ENCODE measurements at regions not wholly inside any gene's neighbourhood (a gene's known extent, or its start where the extent isn't known, plus 50 kb on each side); places are given as distances from the start of the nearest gene placed in this dataset.

GRCh38 chrX:13494562-13494961 lies 74.8 kb upstream of the EGFL6 start:
- Histone ChIP-seq H3K4me3 (ENCODE audit: low read depth in 1 of 2, low read length in 2 of 2) (no peak overlapping the region), H3K36me3 (ENCODE audit: control insufficient read depth in 2 of 2, insufficient read depth in 2 of 2, low read length in 1 of 2) (no peaks in the 10 kb centered on the region), H3K9me3 (ENCODE audit: control insufficient read depth in 2 of 2, insufficient read depth in 1 of 2, low read depth in 1 of 2, low read length in 1 of 2) (no peaks in the 10 kb centered on the region), H3K4me1 (ENCODE audit: control insufficient read depth in 2 of 2, insufficient read depth in 2 of 2, low read length in 1 of 2) (no peaks in the 10 kb centered on the region), H3K27me3 (ENCODE audit: control insufficient read depth in 1 of 2, insufficient read depth in 2 of 2, low read length in 2 of 2) (peaks cover 0 to 6% of the 10 kb centered on the region in 2 donors), H3K27ac (ENCODE audit: low read depth in 2 of 2, low read length in 1 of 2) (no peak overlapping the region)
- 79 to 88% methylated on average over 2 of the region's 2 CpGs for WGBS, 2 donors

DNA sequence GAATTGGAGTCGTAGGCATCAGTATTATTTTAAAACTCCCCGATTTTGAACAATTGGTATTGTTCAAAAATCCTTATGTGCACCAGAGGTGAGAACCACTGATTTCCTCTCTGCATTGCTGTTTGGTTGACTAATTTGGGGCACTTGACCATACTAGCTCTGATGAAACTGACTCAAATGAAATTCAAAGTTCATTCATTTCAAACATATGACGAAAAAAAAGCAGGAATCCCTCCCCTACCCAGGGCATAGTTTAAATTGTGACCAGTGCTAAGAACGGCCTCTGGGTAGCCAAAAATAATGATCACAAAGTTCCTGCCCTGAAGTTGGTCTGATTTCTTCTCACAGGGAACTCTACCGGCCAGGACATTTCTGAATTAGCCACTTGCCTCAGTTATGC lies 75.7 kb upstream of the EGFL6 start:
- H3K36me3 ChIP-seq (ENCODE audit: control insufficient read depth in 2 of 2, insufficient read depth in 2 of 2, low read length in 1 of 2): no peaks in the 10 kb centered on the region
- no peaks in the 10 kb centered on the region for H3K9me3 ChIP-seq (ENCODE audit: control insufficient read depth in 2 of 2, insufficient read depth in 1 of 2, low read depth in 1 of 2, low read length in 1 of 2)
- H3K27ac ChIP-seq (ENCODE audit: low read depth in 2 of 2, low read length in 1 of 2): no peak overlapping the region
- H3K27me3 ChIP-seq (ENCODE audit: control insufficient read depth in 1 of 2, insufficient read depth in 2 of 2, low read length in 2 of 2): peaks cover 0 to 6% of the 10 kb centered on the region in 2 donors
- H3K4me3 ChIP-seq (ENCODE audit: low read depth in 1 of 2, low read length in 2 of 2): no peak overlapping the region
- H3K4me1 ChIP-seq (ENCODE audit: control insufficient read depth in 2 of 2, insufficient read depth in 2 of 2, low read length in 1 of 2): no peaks in the 10 kb centered on the region
- 75 to 82% methylated on average over 5 of the region's 5 CpGs for WGBS, 2 donors

GRCh38 chrX:13492286-13492685 lies 77.1 kb upstream of the EGFL6 start:
- Histone ChIP-seq H3K36me3 (ENCODE audit: control insufficient read depth in 2 of 2, insufficient read depth in 2 of 2, low read length in 1 of 2) (no peaks in the 10 kb centered on the region), H3K27ac (ENCODE audit: low read depth in 2 of 2, low read length in 1 of 2) (no peak overlapping the region), H3K4me3 (ENCODE audit: low read depth in 1 of 2, low read length in 2 of 2) (no peak overlapping the region), H3K9me3 (ENCODE audit: control insufficient read depth in 2 of 2, insufficient read depth in 1 of 2, low read depth in 1 of 2, low read length in 1 of 2) (no peaks in the 10 kb centered on the region), H3K27me3 (ENCODE audit: control insufficient read depth in 1 of 2, insufficient read depth in 2 of 2, low read length in 2 of 2) (peaks cover 0 to 6% of the 10 kb centered on the region in 2 donors), H3K4me1 (ENCODE audit: control insufficient read depth in 2 of 2, insufficient read depth in 2 of 2, low read length in 1 of 2) (no peaks in the 10 kb centered on the region)
- 92 to 97% methylated on average over 2 of the region's 2 CpGs for WGBS, 2 donors

DNA sequence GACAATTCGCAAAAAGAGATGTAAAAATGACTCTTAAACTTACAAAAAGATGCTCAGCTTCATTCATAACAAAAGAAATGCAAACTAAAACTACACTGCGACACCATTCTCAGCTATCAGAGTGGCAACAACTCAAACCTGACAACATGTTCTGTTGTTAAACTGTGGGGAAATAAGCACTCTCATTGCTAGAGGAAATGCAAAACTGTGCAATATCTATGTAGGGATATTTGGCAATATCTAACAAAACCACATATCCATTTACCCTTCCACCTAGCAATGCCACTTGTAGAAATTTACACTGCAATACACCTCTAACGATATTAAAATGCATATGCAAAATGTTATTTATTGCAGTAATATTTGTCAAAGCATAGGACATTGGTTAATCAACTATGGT lies 78.3 kb upstream of the EGFL6 start:
- WGBS, 2 donors: 73 to 91% methylated on average over 3 of the region's 3 CpGs
- peaks cover 0 to 6% of the 10 kb centered on the region in 2 donors for H3K27me3 ChIP-seq (ENCODE audit: control insufficient read depth in 1 of 2, insufficient read depth in 2 of 2, low read length in 2 of 2)
- H3K27ac ChIP-seq (ENCODE audit: low read depth in 2 of 2, low read length in 1 of 2): no peak overlapping the region
- no peaks in the 10 kb centered on the region for H3K4me1 ChIP-seq (ENCODE audit: control insufficient read depth in 2 of 2, insufficient read depth in 2 of 2, low read length in 1 of 2)
- no peaks in the 10 kb centered on the region for H3K36me3 ChIP-seq (ENCODE audit: control insufficient read depth in 2 of 2, insufficient read depth in 2 of 2, low read length in 1 of 2)
- no peaks in the 10 kb centered on the region for H3K9me3 ChIP-seq (ENCODE audit: control insufficient read depth in 2 of 2, insufficient read depth in 1 of 2, low read depth in 1 of 2, low read length in 1 of 2)
- no peak overlapping the region for H3K4me3 ChIP-seq (ENCODE audit: low read depth in 1 of 2, low read length in 2 of 2)

- H3K4me3 ChIP-seq (ENCODE audit: low read depth in 1 of 2, low read length in 2 of 2): no peak overlapping the region
- WGBS, 2 donors: 29 to 52% methylated on average over 5 of the region's 5 CpGs
- no peaks in the 10 kb centered on the region for H3K9me3 ChIP-seq (ENCODE audit: control insufficient read depth in 2 of 2, insufficient read depth in 1 of 2, low read depth in 1 of 2, low read length in 1 of 2)
- peaks cover 0 to 2% of the 10 kb centered on the region in 2 donors for H3K27me3 ChIP-seq (ENCODE audit: control insufficient read depth in 1 of 2, insufficient read depth in 2 of 2, low read length in 2 of 2)
- no peaks in the 10 kb centered on the region for H3K4me1 ChIP-seq (ENCODE audit: control insufficient read depth in 2 of 2, insufficient read depth in 2 of 2, low read length in 1 of 2)
- no peaks in the 10 kb centered on the region for H3K36me3 ChIP-seq (ENCODE audit: control insufficient read depth in 2 of 2, insufficient read depth in 2 of 2, low read length in 1 of 2)
- H3K27ac ChIP-seq (ENCODE audit: low read depth in 2 of 2, low read length in 1 of 2): no peak overlapping the region
Measured at GRCh38 chrX:13489454-13489853, 79.9 kb upstream of the EGFL6 start.

GRCh38 chrX:13487731-13488505 lies 81.5 kb upstream of the EGFL6 start:
- WGBS, 2 donors: 5 to 16% methylated on average over 7 of the region's 7 CpGs
- H3K9me3 ChIP-seq (ENCODE audit: control insufficient read depth in 2 of 2, insufficient read depth in 1 of 2, low read depth in 1 of 2, low read length in 1 of 2): no peaks in the 10 kb centered on the region
- H3K4me3 ChIP-seq (ENCODE audit: low read depth in 1 of 2, low read length in 2 of 2): no peak overlapping the region
- H3K36me3 ChIP-seq (ENCODE audit: control insufficient read depth in 2 of 2, insufficient read depth in 2 of 2, low read length in 1 of 2): no peaks in the 10 kb centered on the region
- H3K4me1 ChIP-seq (ENCODE audit: control insufficient read depth in 2 of 2, insufficient read depth in 2 of 2, low read length in 1 of 2): no peaks in the 10 kb centered on the region
- H3K27me3 ChIP-seq (ENCODE audit: control insufficient read depth in 1 of 2, insufficient read depth in 2 of 2, low read length in 2 of 2): no peaks in the 10 kb centered on the region
- H3K27ac ChIP-seq (ENCODE audit: low read depth in 2 of 2, low read length in 1 of 2): peak overlapping the region; percentile 74 to 75

GRCh38 chrX:13485167-13485566 lies 84.2 kb upstream of the EGFL6 start:
- no peaks in the 10 kb centered on the region for H3K27me3 ChIP-seq (ENCODE audit: control insufficient read depth in 1 of 2, insufficient read depth in 2 of 2, low read length in 2 of 2)
- no peaks in the 10 kb centered on the region for H3K9me3 ChIP-seq (ENCODE audit: control insufficient read depth in 2 of 2, insufficient read depth in 1 of 2, low read depth in 1 of 2, low read length in 1 of 2)
- H3K4me1 ChIP-seq (ENCODE audit: control insufficient read depth in 2 of 2, insufficient read depth in 2 of 2, low read length in 1 of 2): no peaks in the 10 kb centered on the region
- no peak overlapping the region for H3K4me3 ChIP-seq (ENCODE audit: low read depth in 1 of 2, low read length in 2 of 2)
- no peaks in the 10 kb centered on the region for H3K36me3 ChIP-seq (ENCODE audit: control insufficient read depth in 2 of 2, insufficient read depth in 2 of 2, low read length in 1 of 2)
- no peak overlapping the region for H3K27ac ChIP-seq (ENCODE audit: low read depth in 2 of 2, low read length in 1 of 2)
- 76 to 83% methylated on average over 2 of the region's 2 CpGs for WGBS, 2 donors

DNA sequence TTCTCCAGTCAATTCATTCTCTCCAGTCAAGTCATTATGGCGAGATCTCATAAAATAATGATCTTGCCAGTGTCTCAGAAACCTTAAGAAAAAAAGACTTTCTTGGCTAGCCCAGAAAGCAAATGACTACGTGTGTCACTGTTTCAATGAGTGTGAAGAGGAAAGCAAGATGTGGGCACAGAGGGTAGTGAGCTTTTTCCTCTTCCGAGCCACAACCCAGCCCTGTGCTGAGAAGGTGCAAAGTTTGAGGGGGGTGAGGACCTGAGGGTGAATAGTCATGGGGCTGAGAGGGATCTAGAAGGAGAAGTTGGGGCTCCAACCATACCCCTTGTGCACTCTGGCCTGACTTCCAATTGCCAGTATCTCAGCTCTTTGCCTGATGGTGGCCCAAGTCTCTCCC lies 85.6 kb upstream of the EGFL6 start:
- H3K36me3 ChIP-seq (ENCODE audit: control insufficient read depth in 2 of 2, insufficient read depth in 2 of 2, low read length in 1 of 2): no peaks in the 10 kb centered on the region
- no peak overlapping the region for H3K4me3 ChIP-seq (ENCODE audit: low read depth in 1 of 2, low read length in 2 of 2)
- H3K4me1 ChIP-seq (ENCODE audit: control insufficient read depth in 2 of 2, insufficient read depth in 2 of 2, low read length in 1 of 2): no peaks in the 10 kb centered on the region
- no peaks in the 10 kb centered on the region for H3K9me3 ChIP-seq (ENCODE audit: control insufficient read depth in 2 of 2, insufficient read depth in 1 of 2, low read depth in 1 of 2, low read length in 1 of 2)
- WGBS, 2 donors: 87 to 90% methylated on average over 3 of the region's 3 CpGs
- no peak overlapping the region for H3K27ac ChIP-seq (ENCODE audit: low read depth in 2 of 2, low read length in 1 of 2)
- no peaks in the 10 kb centered on the region for H3K27me3 ChIP-seq (ENCODE audit: control insufficient read depth in 1 of 2, insufficient read depth in 2 of 2, low read length in 2 of 2)

DNA sequence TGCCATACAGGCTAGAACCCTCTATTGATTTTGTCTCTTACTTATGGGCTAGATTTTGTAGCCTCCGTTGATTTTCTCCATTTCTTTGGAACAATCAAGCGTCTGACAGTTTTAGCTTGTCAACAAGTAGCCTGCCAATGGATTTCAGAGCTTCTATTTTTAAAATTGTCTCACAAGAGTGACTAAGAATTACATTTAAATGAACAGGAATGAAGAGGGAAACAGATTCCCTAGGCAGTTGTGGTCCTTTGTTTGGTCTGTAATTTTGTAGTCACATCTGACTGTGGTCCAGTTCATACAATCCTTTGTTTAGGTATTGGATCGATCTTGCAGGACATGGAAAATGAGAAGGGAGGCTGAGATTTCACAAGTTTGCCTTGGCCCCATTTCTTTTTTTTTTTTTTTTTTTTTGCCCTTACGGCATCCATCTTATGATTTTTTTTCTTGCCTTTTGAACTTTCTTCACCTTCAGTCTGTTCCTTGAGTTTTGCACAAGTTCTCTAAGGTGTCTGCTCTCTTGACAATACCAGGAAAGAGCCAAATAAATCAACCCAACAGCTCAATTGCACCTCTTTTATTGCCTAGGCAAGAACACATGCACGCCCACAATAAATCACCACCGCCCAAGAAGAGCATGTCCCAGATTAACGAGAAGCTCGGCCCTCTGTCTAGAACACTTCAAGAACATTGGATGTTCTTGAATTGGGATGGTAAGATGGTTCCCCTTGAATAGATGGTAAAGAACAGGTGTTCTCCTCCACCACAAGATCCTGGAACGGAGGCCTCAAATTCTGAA lies 86.5 kb upstream of the EGFL6 start:
- Histone ChIP-seq H3K36me3 (ENCODE audit: control insufficient read depth in 2 of 2, insufficient read depth in 2 of 2, low read length in 1 of 2) (no peaks in the 10 kb centered on the region), H3K9me3 (ENCODE audit: control insufficient read depth in 2 of 2, insufficient read depth in 1 of 2, low read depth in 1 of 2, low read length in 1 of 2) (no peaks in the 10 kb centered on the region), H3K4me1 (ENCODE audit: control insufficient read depth in 2 of 2, insufficient read depth in 2 of 2, low read length in 1 of 2) (no peaks in the 10 kb centered on the region), H3K27ac (ENCODE audit: low read depth in 2 of 2, low read length in 1 of 2) (no peak overlapping the region), H3K4me3 (ENCODE audit: low read depth in 1 of 2, low read length in 2 of 2) (no peak overlapping the region), H3K27me3 (ENCODE audit: control insufficient read depth in 1 of 2, insufficient read depth in 2 of 2, low read length in 2 of 2) (no peaks in the 10 kb centered on the region)
- 75 to 80% methylated on average over 9 of the region's 9 CpGs for WGBS, 2 donors

Data from esophagus (tissue), 2 donors.